ENCODE measurements at regions not wholly inside any gene's neighbourhood (a gene's known extent, or its start where the extent isn't known, plus 50 kb on each side); places are given as distances from the start of the nearest gene placed in this dataset.

GRCh38 chr3:99186016-99186415 lies 284.5 kb upstream of the DCBLD2 start:
- Histone ChIP-seq H3K4me1 (no peaks in the 10 kb centered on the region), H3K27me3 (replicated peaks; ENCODE audit: control insufficient read depth, insufficient read depth, low read length) (no peaks in the 10 kb centered on the region), H3K36me3 (ENCODE audit: control insufficient read depth, insufficient read depth, low read length) (no peaks in the 10 kb centered on the region), H3K9me3 (no peaks in the 10 kb centered on the region), H3K4me3 (ENCODE audit: low read depth, low read length) (no peak overlapping the region)
- H3K9me3 Mint-ChIP-seq (ENCODE audit: unreplicated experiment), result no peaks in the 10 kb centered on the region
- no peaks in the 10 kb centered on the region for H3K36me3 Mint-ChIP-seq (ENCODE audit: insufficient read depth, unreplicated experiment)
- H3K4me3 Mint-ChIP-seq (ENCODE audit: unreplicated experiment), result no peak overlapping the region
- H3K27ac Mint-ChIP-seq (ENCODE audit: unreplicated experiment), result no peak overlapping the region
- H3K27me3 Mint-ChIP-seq (ENCODE audit: insufficient read depth, unreplicated experiment), result peaks cover 3% of the 10 kb centered on the region
- no peak for TF ChIP-seq CTCF (IDR thresholded peaks at IDR 0.05; ENCODE audit: insufficient read depth in 1 of 2, low read depth in 1 of 2, low read length in 1 of 2, severe bottlenecking in 1 of 2, unreplicated experiment in 1 of 2)
- CTCF ChIA-PET, result no interaction called here
- BruUV-seq (replicated peaks), result no TSS peak
- no peak for DNase-seq
- no peaks in the 10 kb centered on the region for H3K4me1 Mint-ChIP-seq (ENCODE audit: low read depth, unreplicated experiment)
- intact Hi-C loops (cut with micrococcal nuclease; ENCODE audit: unreplicated experiment), result no loop called here
- POLR2A ChIA-PET, result no interaction called here

- H3K9me3 Mint-ChIP-seq (ENCODE audit: unreplicated experiment), result no peaks in the 10 kb centered on the region
- Histone ChIP-seq H3K9me3 (0 out of 2 replicates have a peak, but pooled peaks cover 3% of the 10 kb centered on the region), H3K4me1 (no peaks in the 10 kb centered on the region), H3K36me3 (ENCODE audit: control insufficient read depth, insufficient read depth, low read length) (no peaks in the 10 kb centered on the region), H3K27me3 (replicated peaks; ENCODE audit: control insufficient read depth, insufficient read depth, low read length) (no peaks in the 10 kb centered on the region), H3K4me3 (ENCODE audit: low read depth, low read length) (no peak overlapping the region)
- no peaks in the 10 kb centered on the region for H3K36me3 Mint-ChIP-seq (ENCODE audit: insufficient read depth, unreplicated experiment)
- H3K4me3 Mint-ChIP-seq (ENCODE audit: unreplicated experiment), result no peak overlapping the region
- H3K27ac Mint-ChIP-seq (ENCODE audit: unreplicated experiment), result no peak overlapping the region
- CTCF ChIA-PET, result no interaction called here
- no peaks in the 10 kb centered on the region for H3K4me1 Mint-ChIP-seq (ENCODE audit: low read depth, unreplicated experiment)
- H3K27me3 Mint-ChIP-seq (ENCODE audit: insufficient read depth, unreplicated experiment), result no peaks in the 10 kb centered on the region
- POLR2A ChIA-PET, result no interaction called here
- no TSS peak for BruUV-seq (replicated peaks)
- no peak for DNase-seq
- no peak for TF ChIP-seq CTCF (IDR thresholded peaks at IDR 0.05; ENCODE audit: insufficient read depth in 1 of 2, low read depth in 1 of 2, low read length in 1 of 2, severe bottlenecking in 1 of 2, unreplicated experiment in 1 of 2)
- intact Hi-C loops (cut with micrococcal nuclease; ENCODE audit: unreplicated experiment), result no loop called here
Measured at GRCh38 chr3:99176169-99176964, 274.9 kb upstream of the DCBLD2 start.

GRCh38 chr3:99175276-99175812 lies 273.8 kb upstream of the DCBLD2 start:
- CTCF ChIA-PET, result no interaction called here
- intact Hi-C loops (cut with micrococcal nuclease; ENCODE audit: unreplicated experiment), result no loop called here
- H3K27me3 Mint-ChIP-seq (ENCODE audit: insufficient read depth, unreplicated experiment), result no peaks in the 10 kb centered on the region

More at GRCh38 chr3:99175276-99175812, 273.8 kb upstream of the DCBLD2 start:
- Mint-ChIP-seq H3K4me3 (ENCODE audit: unreplicated experiment) (no peak overlapping the region), H3K36me3 (ENCODE audit: insufficient read depth, unreplicated experiment) (no peaks in the 10 kb centered on the region), H3K4me1 (ENCODE audit: low read depth, unreplicated experiment) (no peaks in the 10 kb centered on the region), H3K9me3 (ENCODE audit: unreplicated experiment) (no peaks in the 10 kb centered on the region), H3K27ac (ENCODE audit: unreplicated experiment) (no peak overlapping the region)
- Histone ChIP-seq H3K4me1 (no peaks in the 10 kb centered on the region), H3K9me3 (0 out of 2 replicates have a peak, but pooled peaks cover 3% of the 10 kb centered on the region), H3K27me3 (replicated peaks; ENCODE audit: control insufficient read depth, insufficient read depth, low read length) (no peaks in the 10 kb centered on the region), H3K4me3 (ENCODE audit: low read depth, low read length) (no peak overlapping the region), H3K36me3 (ENCODE audit: control insufficient read depth, insufficient read depth, low read length) (no peaks in the 10 kb centered on the region)
- POLR2A ChIA-PET, result no interaction called here
- TF ChIP-seq CTCF (IDR thresholded peaks at IDR 0.05; ENCODE audit: insufficient read depth in 1 of 2, low read depth in 1 of 2, low read length in 1 of 2, severe bottlenecking in 1 of 2, unreplicated experiment in 1 of 2), result no peak
- DNase-seq, result no peak
- no TSS peak for BruUV-seq (replicated peaks)

Data from Caco-2 (cell line).